DMS153 treated with DMSO at 0.1 percent for 48 hours (cell line): ENCODE measurements at regions not wholly inside any gene's neighbourhood (a gene's known extent, or its start where the extent isn't known, plus 50 kb on each side); places are given as distances from the start of the nearest gene placed in this dataset.

ENCODE experiments used
- DNase-seq: peaks from one replicate; lab custom pipeline; 2025; ENCODE audit not compliant: unreplicated experiment; lab: John Stamatoyannopoulos, UW

DNA sequence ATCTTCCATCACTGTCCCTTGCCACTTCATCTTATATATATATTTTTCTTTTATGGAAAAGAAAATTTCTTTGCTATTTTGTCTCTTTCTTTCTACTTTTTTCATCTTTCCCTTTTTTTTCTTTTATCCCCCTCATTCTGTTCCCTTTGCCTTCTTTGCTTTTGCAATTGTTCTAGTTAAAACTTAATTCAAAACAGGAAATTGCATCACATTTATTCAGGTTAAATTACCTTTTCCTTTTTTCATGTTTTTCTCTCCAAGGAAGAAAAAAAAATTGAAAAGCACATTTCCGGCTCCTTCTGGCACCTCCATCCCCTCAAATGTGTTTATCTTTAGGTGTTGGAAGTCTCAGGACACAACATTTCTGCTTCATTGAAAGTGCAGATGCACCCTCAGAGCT is 176.9 kb downstream of the FGF1 start:
- DNase-seq: no peak

DNA sequence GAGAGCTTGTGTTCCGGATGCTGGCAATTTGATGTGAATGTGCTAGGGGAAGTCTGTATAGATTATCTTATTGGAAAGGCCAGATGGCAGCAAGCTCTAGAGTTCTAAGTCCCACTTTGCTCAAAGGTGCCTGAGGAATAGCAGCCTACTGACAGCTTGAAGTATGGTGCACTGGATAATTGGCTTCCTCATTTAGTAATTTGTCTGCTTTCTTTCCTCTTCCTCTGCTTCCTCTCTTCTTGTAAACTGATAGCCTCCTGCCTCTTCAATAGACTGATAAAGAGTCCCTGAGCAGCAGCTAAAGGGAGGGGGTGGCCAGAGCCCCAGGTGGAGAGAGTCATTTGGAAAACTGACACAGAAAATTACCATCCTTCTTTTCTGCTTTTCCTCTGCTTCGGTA is 177.3 kb downstream of the FGF1 start:
- DNase-seq: no peak

- no peak for DNase-seq
These were observed 178.1 kb downstream of the FGF1 start for GRCh38 chr5:142507531-142508372.

DNA sequence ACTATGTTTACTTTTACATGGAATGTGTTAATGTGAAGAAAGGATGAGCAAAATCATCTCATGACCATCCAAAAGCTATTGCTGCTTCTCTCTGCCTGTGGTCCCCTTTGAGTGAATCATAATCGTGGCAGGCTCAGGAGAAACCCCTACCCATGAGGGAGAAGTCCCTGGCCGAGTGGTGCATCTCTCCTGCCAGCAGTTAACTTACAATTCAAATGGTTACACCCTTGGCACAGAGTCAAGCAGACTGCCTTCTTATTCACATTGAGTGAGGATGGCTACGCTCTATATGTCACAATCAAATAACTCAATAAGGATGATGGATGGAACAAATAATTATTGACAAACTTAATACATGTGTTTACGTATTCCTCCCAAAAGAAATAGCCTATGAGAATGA is 179.1 kb downstream of the FGF1 start:
- no peak for DNase-seq

- no peak for DNase-seq
These were observed 179.8 kb downstream of the FGF1 start for GRCh38 chr5:142506046-142506445.

GRCh38 chr5:142501890-142502289 is 177.1 kb upstream of the SPRY4 start:
- DNase-seq: no peak

GRCh38 chr5:142500227-142500905 is 175.5 kb upstream of the SPRY4 start:
- DNase-seq: no peak

DNA sequence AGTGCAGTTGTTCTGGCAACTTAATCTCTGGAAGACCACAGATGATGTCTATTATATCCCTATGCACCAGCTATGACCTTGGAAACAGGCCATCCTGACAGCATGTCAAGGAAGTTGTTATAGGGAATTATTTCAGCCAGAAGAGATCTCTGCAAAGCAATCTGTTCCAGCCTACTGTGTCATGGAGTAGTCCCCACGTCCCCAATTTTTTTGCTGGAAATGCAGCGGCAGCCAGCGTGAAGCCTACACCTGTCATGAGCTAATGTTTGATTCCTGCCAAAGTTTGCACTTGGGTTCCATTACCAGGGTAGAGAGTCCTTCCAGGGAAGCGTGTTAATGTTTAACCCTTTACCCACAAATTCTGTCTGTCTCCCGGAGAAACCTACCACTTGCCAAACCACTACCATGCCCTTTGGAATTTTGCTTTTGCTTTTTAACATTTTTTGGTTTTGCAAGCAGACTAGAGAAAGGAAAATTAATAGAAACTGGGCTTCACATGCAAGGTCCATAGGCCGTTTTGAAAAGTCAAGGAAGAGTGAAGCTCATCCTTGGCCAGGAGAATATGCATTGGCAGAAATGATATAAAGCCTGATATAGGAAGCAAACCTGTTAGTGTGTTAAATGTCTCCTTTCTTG is 174.9 kb upstream of the SPRY4 start:
- no peak for DNase-seq

- DNase-seq: no peak
These were observed 173.5 kb upstream of the SPRY4 start for GRCh38 chr5:142498298-142498697.

DNA sequence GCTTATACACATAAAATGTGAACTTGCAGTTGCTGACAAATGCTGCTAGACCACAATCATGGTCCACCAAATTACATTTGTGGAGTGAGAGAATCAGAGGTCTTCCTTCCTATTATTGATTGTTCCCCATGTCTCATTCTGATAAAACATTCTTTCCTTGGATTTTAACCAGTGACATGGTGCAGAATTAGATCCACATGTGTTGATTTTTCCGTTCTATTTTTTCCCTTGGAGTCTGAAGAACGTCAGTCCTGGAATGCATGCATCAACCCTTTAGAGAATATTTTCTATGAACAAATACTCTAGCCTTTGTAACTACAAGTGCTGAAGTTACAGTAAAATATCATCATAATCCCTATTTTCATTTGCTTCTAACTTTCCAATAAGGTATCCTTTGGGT is 170.7 kb upstream of the SPRY4 start:
- no peak for DNase-seq

DNA sequence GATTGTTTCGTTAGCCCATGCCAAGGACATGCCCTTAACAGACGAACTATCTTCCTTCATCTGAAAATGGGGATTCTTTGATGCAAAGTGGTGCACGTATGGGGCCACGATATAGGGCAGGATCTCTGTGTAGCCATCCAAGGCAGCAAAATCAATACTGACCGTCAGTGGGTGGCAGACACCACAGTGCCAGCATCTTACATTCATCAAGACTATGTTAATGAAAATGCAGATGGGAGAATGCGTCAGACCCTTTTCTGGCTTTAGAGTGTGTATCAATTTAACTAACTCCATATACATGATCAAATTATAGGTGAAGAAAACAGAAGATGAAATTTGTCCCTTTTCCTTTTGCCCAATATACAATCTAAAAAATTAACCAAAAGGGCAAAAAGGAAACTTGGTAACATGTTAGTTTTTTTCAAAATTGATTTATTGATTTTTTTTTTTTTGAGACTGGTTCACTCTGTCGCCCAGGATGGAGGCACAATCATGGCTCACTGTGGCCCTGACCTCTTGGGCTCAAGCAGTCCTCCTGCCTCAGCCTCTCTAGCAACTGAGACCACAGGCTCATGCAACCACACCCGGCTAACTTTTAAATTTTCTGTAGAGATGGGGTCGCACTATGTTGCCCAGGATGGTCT is 169.2 kb upstream of the SPRY4 start:
- DNase-seq: no peak

GRCh38 chr5:142492781-142493281 is 168.0 kb upstream of the SPRY4 start:
- no peak for DNase-seq

GRCh38 chr5:142491679-142492078 is 166.9 kb upstream of the SPRY4 start:
- DNase-seq: no peak

DNA sequence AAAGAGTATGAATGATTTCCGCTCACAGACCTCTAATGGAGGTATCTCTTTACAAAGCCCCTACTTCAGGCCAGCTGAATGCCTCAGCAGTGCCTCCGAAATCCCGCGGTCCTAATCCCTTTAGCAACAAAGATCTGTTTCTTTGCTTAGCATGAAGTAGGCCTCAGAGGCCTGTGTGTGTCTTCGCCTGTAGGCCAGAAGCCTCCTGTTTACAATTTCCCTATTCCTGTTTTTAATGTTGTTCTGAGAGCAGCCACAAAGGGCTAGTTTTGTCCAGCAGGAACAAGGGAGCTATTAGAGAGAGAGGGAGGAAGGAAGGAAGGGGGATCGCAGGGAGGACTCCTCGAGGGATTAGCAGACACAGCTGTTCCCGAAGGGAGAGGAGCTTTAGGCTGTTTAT is 166.4 kb upstream of the SPRY4 start:
- DNase-seq: no peak

- DNase-seq: no peak
These were observed 161.8 kb upstream of the SPRY4 start for GRCh38 chr5:142486581-142486980.

- no peak for DNase-seq
These were observed 161.2 kb upstream of the SPRY4 start for GRCh38 chr5:142486020-142486419.

GRCh38 chr5:142484821-142485387 is 160.1 kb upstream of the SPRY4 start:
- DNase-seq: no peak

GRCh38 chr5:142482207-142482606 is 157.4 kb upstream of the SPRY4 start:
- no peak for DNase-seq

- no peak for DNase-seq
These were observed 156.6 kb upstream of the SPRY4 start for GRCh38 chr5:142481410-142481809.

DNA sequence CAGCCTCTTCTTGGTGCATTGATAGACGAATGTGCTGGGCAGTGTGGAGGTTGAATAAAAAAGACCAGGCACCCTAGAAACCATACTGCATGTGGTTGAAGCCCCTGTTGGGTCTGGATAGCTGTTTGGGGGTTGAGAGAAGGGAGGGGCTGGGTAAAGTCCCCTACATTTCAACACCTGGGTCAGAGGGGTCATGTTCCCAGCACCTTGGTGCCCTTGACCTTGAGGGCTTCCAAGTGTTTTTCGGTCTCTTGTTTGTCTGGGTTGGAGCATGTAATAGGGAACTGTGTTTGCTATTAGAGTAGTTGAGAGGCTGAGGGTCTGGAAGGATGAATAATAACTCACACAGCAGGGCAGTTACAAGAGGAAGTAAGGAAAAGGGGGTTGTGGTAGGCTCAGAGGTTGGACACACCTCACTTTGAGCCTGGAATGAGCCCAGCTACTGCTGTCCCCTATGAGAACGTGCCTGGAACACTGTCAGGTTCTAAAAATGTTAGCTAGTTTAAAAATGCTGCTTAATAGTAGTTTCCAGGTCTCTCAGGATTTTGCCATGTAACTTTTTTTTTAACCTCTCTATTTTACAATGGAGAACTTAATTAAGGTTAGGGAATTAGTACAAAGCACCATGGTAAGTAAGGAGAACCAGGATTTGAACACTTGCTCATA is 155.2 kb upstream of the SPRY4 start:
- no peak for DNase-seq

DNA sequence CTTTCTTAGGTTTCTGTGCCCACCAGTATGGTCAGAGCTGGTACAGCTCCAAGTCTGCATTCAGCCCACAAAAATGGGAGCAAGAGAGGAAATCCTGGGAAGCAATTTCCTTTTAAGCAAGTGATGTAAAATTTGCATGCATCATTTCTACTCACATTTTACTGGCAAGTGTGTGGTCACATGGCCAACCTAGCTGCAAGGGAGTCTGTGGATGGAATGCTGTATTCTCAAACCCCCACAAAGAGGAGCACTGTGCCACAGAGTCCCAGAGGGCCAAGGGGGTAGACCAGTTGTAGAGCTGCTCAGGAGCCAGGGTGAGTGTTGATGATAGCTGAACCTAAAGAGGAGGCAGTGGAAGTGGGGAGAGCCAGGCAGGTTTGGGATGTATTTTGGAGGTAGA is 154.3 kb upstream of the SPRY4 start:
- no peak for DNase-seq
